SU-DHL-6 (cell line): ENCODE measurements at regions not wholly inside any gene's neighbourhood (a gene's known extent, or its start where the extent isn't known, plus 50 kb on each side); places are given as distances from the start of the nearest gene placed in this dataset.

Source experiments
- H2AFZ ChIP-seq: fragments of 200-600 bp; sonication (generic); 2 replicates; pipeline ENCODE4 v1.6.1; 2014; ENCODE audit warnings: low read depth, mild to moderate bottlenecking, moderate library complexity, mixed read lengths, antibody characterized with exemption, low read length; ENCODE audit not compliant: severe bottlenecking
- H3F3A ChIP-seq: fragments of 200-600 bp; shearing (Covaris generic); 2 replicates; pipeline ENCODE4 v1.6.0; 2016; ENCODE audit warnings: antibody characterized with exemption, mild to moderate bottlenecking; ENCODE audit not compliant: insufficient read depth
- H3K27ac ChIP-seq: fragments of 200-600 bp; sonication (generic); 2 replicates; pipeline ENCODE4 v1.5.1; 2016; ENCODE audit warnings: low read depth, mild to moderate bottlenecking, low read length, moderate library complexity, mixed read lengths
- H3K27me3 ChIP-seq: fragments of 200-600 bp; sonication (generic), shearing (Covaris generic); 2 replicates; pipeline ENCODE4 v1.6.0; 2014; ENCODE audit warnings: mild to moderate bottlenecking, low read length
- H3K36me3 ChIP-seq: fragments of 200-600 bp; sonication (generic); 2 replicates; pipeline ENCODE4 v1.6.1; 2014; ENCODE audit warnings: mild to moderate bottlenecking, low read length, mixed read lengths
- H3K4me2 ChIP-seq: fragments of 300-600, 200-600 bp; shearing (Covaris generic), sonication (generic); 2 replicates; pipeline ENCODE4 v1.6.0; 2014; ENCODE audit warnings: low read length, low read depth, mild to moderate bottlenecking; ENCODE audit not compliant: poor library complexity, severe bottlenecking
- H3K4me3 ChIP-seq: fragments of 200-600 bp; sonication (generic); 2 replicates; pipeline ENCODE4 v1.5.1; 2014; ENCODE audit warnings: antibody characterized with exemption, low read length, mild to moderate bottlenecking, mixed read lengths; ENCODE audit not compliant: insufficient read depth, poor library complexity, severe bottlenecking
- H3K79me2 ChIP-seq: fragments of 200-600 bp; sonication (generic); 2 replicates; pipeline ENCODE4 v1.6.1; 2014; ENCODE audit warnings: mild to moderate bottlenecking, low read length, moderate library complexity; ENCODE audit not compliant: insufficient read depth
- H3K9ac ChIP-seq: fragments of 200-600 bp; sonication (generic); 2 replicates; pipeline ENCODE4 v1.7.0; 2014; ENCODE audit warnings: mild to moderate bottlenecking, low read length
- H3K9me2 ChIP-seq: fragments of 200-600 bp; sonication (generic); replicated peaks from 2 replicates; pipeline ENCODE4 v1.6.1; 2014; ENCODE audit warnings: low read length; ENCODE audit not compliant: insufficient read depth
- H3K9me3 ChIP-seq: fragments of 200-600 bp; sonication (generic); 2 replicates; pipeline ENCODE4 v1.6.1; 2014; ENCODE audit warnings: low read length, mixed read lengths; ENCODE audit not compliant: insufficient read depth
- H4K20me1 ChIP-seq: fragments of 200-600 bp; sonication (generic); 2 replicates; pipeline ENCODE4 v1.6.1; 2014; ENCODE audit warnings: low read depth, mild to moderate bottlenecking, antibody characterized with exemption, low read length, moderate library complexity, mixed read lengths
- EZH2phosphoT487 ChIP-seq: fragments of 200-600 bp; sonication (generic), shearing (Covaris generic); conservative IDR thresholded peaks from 2 replicates; pipeline ENCODE4 v1.6.1; 2018; ENCODE audit warnings: mild to moderate bottlenecking, antibody characterized with exemption, low read length, moderate library complexity, mixed read lengths
- TF ChIP-seq, protein P1 (sequence below): fragments of 200-600 bp; sonication (generic); IDR thresholded peaks from one replicate; pipeline ENCODE4 v1.5.1; 2017; ENCODE audit warnings: antibody characterized with exemption, mild to moderate bottlenecking, low read length, moderate library complexity; ENCODE audit not compliant: insufficient read depth, poor library complexity, severe bottlenecking

DNA sequence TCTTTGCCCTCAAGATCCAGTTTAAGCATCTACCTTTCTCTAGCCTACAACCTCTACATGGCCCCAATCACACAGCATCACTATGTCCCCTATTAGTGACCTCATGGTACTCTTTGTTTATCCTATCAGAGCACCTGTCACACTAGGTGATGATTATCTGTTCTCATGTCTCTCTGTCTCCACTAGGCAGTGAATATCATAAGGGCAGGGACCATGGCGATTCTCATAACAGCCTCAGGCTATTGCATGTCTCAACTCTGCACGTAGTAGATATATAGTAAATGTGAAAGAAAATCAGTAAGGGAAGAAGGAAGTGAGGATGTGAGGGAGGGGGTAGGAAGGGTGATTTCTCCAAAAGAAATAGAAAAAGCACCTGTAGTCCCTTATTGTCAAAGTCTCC lies 311.0 kb downstream of the NSG2 start:
- TF ChIP-seq, protein P1, sequence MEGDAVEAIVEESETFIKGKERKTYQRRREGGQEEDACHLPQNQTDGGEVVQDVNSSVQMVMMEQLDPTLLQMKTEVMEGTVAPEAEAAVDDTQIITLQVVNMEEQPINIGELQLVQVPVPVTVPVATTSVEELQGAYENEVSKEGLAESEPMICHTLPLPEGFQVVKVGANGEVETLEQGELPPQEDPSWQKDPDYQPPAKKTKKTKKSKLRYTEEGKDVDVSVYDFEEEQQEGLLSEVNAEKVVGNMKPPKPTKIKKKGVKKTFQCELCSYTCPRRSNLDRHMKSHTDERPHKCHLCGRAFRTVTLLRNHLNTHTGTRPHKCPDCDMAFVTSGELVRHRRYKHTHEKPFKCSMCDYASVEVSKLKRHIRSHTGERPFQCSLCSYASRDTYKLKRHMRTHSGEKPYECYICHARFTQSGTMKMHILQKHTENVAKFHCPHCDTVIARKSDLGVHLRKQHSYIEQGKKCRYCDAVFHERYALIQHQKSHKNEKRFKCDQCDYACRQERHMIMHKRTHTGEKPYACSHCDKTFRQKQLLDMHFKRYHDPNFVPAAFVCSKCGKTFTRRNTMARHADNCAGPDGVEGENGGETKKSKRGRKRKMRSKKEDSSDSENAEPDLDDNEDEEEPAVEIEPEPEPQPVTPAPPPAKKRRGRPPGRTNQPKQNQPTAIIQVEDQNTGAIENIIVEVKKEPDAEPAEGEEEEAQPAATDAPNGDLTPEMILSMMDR: no peak
- TF ChIP-seq EZH2phosphoT487: no peak

DNA sequence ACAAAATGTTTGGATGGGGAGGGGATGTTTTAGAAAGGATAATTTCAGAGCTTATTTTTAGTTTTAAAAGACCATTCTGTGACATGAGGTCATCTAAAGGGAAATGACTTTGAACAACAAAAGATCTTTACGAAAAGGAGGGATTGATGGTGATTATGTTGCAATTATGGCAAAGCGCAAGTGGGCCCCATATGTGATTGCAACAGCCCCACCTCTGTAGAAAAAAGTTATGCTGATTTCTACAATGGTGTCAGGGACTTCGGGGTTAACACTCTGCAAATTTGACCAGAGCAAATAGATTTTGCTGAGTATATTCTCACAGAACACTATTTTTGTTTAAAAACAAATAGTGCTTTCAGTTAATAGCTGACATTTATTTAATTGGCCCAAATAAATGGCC lies 312.8 kb downstream of the NSG2 start:
- no peak overlapping the region for H3K4me2 ChIP-seq
- no peaks in the 10 kb centered on the region for H3F3A ChIP-seq
- H3K9ac ChIP-seq: no peak overlapping the region
- 0 out of 2 replicates have a peak, but pooled peaks cover 6% of the 10 kb centered on the region for H3K9me3 ChIP-seq
- TF ChIP-seq EZH2phosphoT487: no peak
- no peaks in the 10 kb centered on the region for H3K36me3 ChIP-seq
- H3K4me3 ChIP-seq: no peak overlapping the region
- H3K27me3 ChIP-seq: no peaks in the 10 kb centered on the region
- no peaks in the 10 kb centered on the region for H4K20me1 ChIP-seq
- no peaks in the 10 kb centered on the region for H3K79me2 ChIP-seq
- H3K9me2 ChIP-seq: no peaks in the 10 kb centered on the region
- H2AFZ ChIP-seq: no peak overlapping the region
- H3K27ac ChIP-seq: no peak overlapping the region

More for the DNA sequence above, 311.0 kb downstream of the NSG2 start:
- Histone ChIP-seq H4K20me1 (no peaks in the 10 kb centered on the region), H3K79me2 (no peaks in the 10 kb centered on the region), H2AFZ (no peak overlapping the region), H3K4me2 (no peak overlapping the region), H3K36me3 (no peaks in the 10 kb centered on the region), H3F3A (no peaks in the 10 kb centered on the region), H3K27me3 (no peaks in the 10 kb centered on the region), H3K9me3 (no peaks in the 10 kb centered on the region), H3K9me2 (no peaks in the 10 kb centered on the region), H3K9ac (no peak overlapping the region), H3K4me3 (no peak overlapping the region), H3K27ac (no peak overlapping the region)

DNA sequence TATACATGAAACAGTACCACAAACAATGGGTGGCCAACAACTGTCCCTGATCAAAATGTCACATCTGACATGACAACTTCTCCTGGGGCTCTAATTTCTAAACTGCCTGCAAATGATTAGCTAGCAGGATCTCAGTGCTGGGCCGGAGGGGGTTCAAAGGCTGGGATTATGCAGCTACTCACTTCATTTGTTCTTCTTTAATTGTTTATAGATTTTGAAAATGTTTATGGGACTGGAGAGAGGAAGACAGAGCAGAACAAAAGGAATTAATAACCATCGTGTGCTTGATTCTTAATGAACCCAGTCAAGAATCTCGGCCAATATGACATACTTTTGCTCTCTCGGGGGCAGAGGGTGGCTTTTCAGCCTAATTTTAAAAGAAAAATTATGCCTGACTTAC lies 313.6 kb downstream of the NSG2 start:
- TF ChIP-seq, protein P1: no peak
- TF ChIP-seq EZH2phosphoT487: no peak
- no peak overlapping the region for H3K27ac ChIP-seq
- no peaks in the 10 kb centered on the region for H3K27me3 ChIP-seq
- H3K9me3 ChIP-seq: 0 out of 2 replicates have a peak, but pooled peaks cover 6% of the 10 kb centered on the region
- no peak overlapping the region for H2AFZ ChIP-seq
- no peak overlapping the region for H3K4me3 ChIP-seq
- H3F3A ChIP-seq: no peaks in the 10 kb centered on the region
- no peak overlapping the region for H3K9ac ChIP-seq
- no peaks in the 10 kb centered on the region for H3K79me2 ChIP-seq
- H4K20me1 ChIP-seq: no peaks in the 10 kb centered on the region
- no peak overlapping the region for H3K4me2 ChIP-seq
- no peaks in the 10 kb centered on the region for H3K36me3 ChIP-seq
- no peaks in the 10 kb centered on the region for H3K9me2 ChIP-seq

DNA sequence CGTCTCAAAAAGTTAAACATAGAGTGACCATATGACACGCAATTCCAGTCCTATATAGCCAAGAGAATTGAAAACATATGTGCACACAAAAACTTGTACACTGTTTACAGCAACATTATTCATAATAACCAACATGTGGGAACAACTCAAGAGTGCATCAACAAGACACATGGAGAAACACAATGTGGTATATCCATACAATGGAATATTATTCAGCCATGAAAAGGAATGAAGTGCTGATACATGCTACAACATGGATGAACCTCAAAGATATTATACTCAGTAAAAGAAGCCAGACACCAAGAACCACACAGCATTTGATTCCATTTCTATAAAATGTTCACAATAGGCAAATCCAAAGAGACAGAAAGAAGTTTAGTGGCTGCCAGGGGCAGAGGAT lies 317.0 kb downstream of the NSG2 start:
- TF ChIP-seq, protein P1: no peak
- TF ChIP-seq EZH2phosphoT487: no peak
- no peaks in the 10 kb centered on the region for H3F3A ChIP-seq
- H4K20me1 ChIP-seq: no peaks in the 10 kb centered on the region
- no peak overlapping the region for H3K27ac ChIP-seq
- no peaks in the 10 kb centered on the region for H3K27me3 ChIP-seq
- H3K9me3 ChIP-seq: 0 out of 2 replicates have a peak, but pooled peaks cover 6% of the 10 kb centered on the region
- H3K9ac ChIP-seq: no peak overlapping the region
- H3K4me2 ChIP-seq: no peak overlapping the region
- no peaks in the 10 kb centered on the region for H3K9me2 ChIP-seq
- H3K36me3 ChIP-seq: no peaks in the 10 kb centered on the region
- no peaks in the 10 kb centered on the region for H3K79me2 ChIP-seq
- no peak overlapping the region for H2AFZ ChIP-seq
- H3K4me3 ChIP-seq: no peak overlapping the region
